HFFc6 (cell line): ENCODE measurements at regions not wholly inside any gene's neighbourhood (a gene's known extent, or its start where the extent isn't known, plus 50 kb on each side); places are given as distances from the start of the nearest gene placed in this dataset.
A peak's percentile ranks its signal among the peaks of the same experiment; 100 is the strongest.
"Not testable (repeated sequence)": the region's sequence is repeated elsewhere in the genome, so short reads cannot be mapped to it uniquely, and the experiment has no call there.

Source experiments
- DNase-seq: peaks from one replicate; pipeline ENCODE4 v3.0.0-alpha.2; 2018
- H3K27ac Mint-ChIP-seq: 2 replicates; pipeline ENCODE4 v1.8.0; 2020; ENCODE audit warnings: mild to moderate bottlenecking, mixed read lengths
- H3K27me3 Mint-ChIP-seq: 2 replicates; pipeline ENCODE4 v1.8.0; 2021; ENCODE audit warnings: mild to moderate bottlenecking, moderate library complexity, mixed read lengths; ENCODE audit not compliant: insufficient read depth
- H3K36me3 Mint-ChIP-seq: 2 replicates; pipeline ENCODE4 v1.8.0; 2021; ENCODE audit warnings: low read depth, mixed read lengths
- H3K4me1 Mint-ChIP-seq: 2 replicates; pipeline ENCODE4 v1.8.0; 2020; ENCODE audit warnings: low read depth, mixed read lengths
- H3K4me3 Mint-ChIP-seq: 2 replicates; pipeline ENCODE4 v1.8.0; 2020; ENCODE audit warnings: mild to moderate bottlenecking, moderate library complexity, mixed read lengths
- H3K9me3 Mint-ChIP-seq: 2 replicates; pipeline ENCODE4 v1.8.0; 2020; ENCODE audit warnings: mild to moderate bottlenecking, mixed read lengths
- CTCF ChIP-seq: fragments of 200-600 bp; sonication (generic); IDR thresholded peaks from 2 replicates; pipeline ENCODE4 v1.5.0; 2021; ENCODE audit warnings: antibody characterized with exemption, mild to moderate bottlenecking

- H3K9me3 Mint-ChIP-seq = peaks cover 5% of the 10 kb centered on the region; the same call in 1 of the 2 replicates
- no peak for DNase-seq
- peaks cover 6% of the 10 kb centered on the region for H3K27me3 Mint-ChIP-seq
- TF ChIP-seq CTCF = no peak
- peak overlapping the region; percentile 98 for H3K27ac Mint-ChIP-seq
- H3K36me3 Mint-ChIP-seq = no peaks in the 10 kb centered on the region
- peaks cover 42% of the 10 kb centered on the region for H3K4me1 Mint-ChIP-seq
- H3K4me3 Mint-ChIP-seq = peak overlapping the region; percentile 85; the same call in 1 of the 2 replicates
Measured at GRCh38 chr14:56004786-56005185, 113.4 kb upstream of the PELI2 start.

- H3K27ac Mint-ChIP-seq = peak overlapping the region; percentile 98
- H3K36me3 Mint-ChIP-seq = no peaks in the 10 kb centered on the region
- no peak for TF ChIP-seq CTCF
- peaks cover 4% of the 10 kb centered on the region for H3K27me3 Mint-ChIP-seq
- H3K9me3 Mint-ChIP-seq = peaks cover 5% of the 10 kb centered on the region; the same call in 1 of the 2 replicates
- peaks cover 42% of the 10 kb centered on the region for H3K4me1 Mint-ChIP-seq
- peak overlapping the region; percentile 85 for H3K4me3 Mint-ChIP-seq
- DNase-seq = peak; percentile 35
Measured at GRCh38 chr14:56005191-56006053, 112.8 kb upstream of the PELI2 start.

DNA sequence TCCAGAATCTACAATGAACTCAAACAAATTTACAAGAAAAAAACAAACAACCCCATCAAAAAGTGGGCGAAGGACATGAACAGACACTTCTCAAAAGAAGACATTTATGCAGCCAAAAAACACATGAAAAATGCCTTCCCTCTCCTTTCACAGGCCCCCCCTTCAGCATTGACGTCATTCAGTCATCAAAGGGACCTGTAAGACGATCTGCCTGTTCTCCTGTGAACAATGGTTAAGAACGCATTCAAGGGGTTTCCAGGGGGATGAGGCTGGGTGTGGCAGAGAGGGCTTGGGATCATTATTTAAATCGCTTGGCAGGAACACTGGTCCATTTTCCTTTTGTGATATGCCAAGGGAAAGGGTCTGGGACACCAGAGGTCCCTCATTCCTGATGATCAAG, 110.7 kb upstream of the PELI2 start:
- peaks cover 35% of the 10 kb centered on the region for H3K4me1 Mint-ChIP-seq
- H3K9me3 Mint-ChIP-seq, H3K27ac Mint-ChIP-seq, H3K4me3 Mint-ChIP-seq, H3K36me3 Mint-ChIP-seq, H3K27me3 Mint-ChIP-seq, DNase-seq: not testable (repeated sequence)

GRCh38 chr14:56008150-56008549, 110.1 kb upstream of the PELI2 start:
- H3K9me3 Mint-ChIP-seq = peaks cover 5% of the 10 kb centered on the region; the same call in 1 of the 2 replicates
- H3K4me1 Mint-ChIP-seq = peaks cover 28% of the 10 kb centered on the region
- H3K27me3 Mint-ChIP-seq = peaks cover 4% of the 10 kb centered on the region; the same call in 1 of the 2 replicates
- H3K27ac Mint-ChIP-seq = no peak overlapping the region
- no peak for DNase-seq
- no peak for TF ChIP-seq CTCF
- no peaks in the 10 kb centered on the region for H3K36me3 Mint-ChIP-seq
- H3K4me3 Mint-ChIP-seq = no peak overlapping the region

- H3K27ac Mint-ChIP-seq, H3K9me3 Mint-ChIP-seq, H3K36me3 Mint-ChIP-seq, DNase-seq, H3K27me3 Mint-ChIP-seq, H3K4me3 Mint-ChIP-seq: not testable (repeated sequence)
- H3K4me1 Mint-ChIP-seq = peaks cover 25% of the 10 kb centered on the region
Measured at GRCh38 chr14:56008661-56009060, 109.5 kb upstream of the PELI2 start.

DNA sequence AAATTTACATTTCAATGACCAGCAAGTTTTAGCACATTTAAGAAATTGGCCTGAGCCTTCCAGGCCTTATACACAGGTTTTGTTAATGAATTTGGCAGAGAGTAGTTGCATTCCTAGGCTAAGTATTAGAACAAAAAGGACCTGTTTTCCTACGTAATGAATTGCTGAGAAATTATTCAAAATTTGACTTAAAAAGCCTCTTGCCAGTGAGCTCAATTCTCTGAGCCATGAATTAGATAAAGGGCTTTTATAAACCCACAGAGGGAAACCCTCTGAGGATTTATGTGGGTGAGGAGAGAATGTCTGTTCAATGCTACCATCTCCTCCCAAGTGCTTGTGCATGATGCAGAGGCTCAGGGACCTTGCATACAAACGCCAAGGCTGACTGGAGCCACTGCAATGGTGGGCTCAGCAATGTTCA, 94.5 kb upstream of the PELI2 start:
- no peaks in the 10 kb centered on the region for H3K4me1 Mint-ChIP-seq

More for the DNA sequence above, 94.5 kb upstream of the PELI2 start:
- no peak overlapping the region for H3K4me3 Mint-ChIP-seq
- H3K27ac Mint-ChIP-seq = no peak overlapping the region
- no peak for TF ChIP-seq CTCF
- no peaks in the 10 kb centered on the region; the same call in 1 of the 2 replicates for H3K9me3 Mint-ChIP-seq
- H3K36me3 Mint-ChIP-seq = no peaks in the 10 kb centered on the region
- H3K27me3 Mint-ChIP-seq = peaks cover 3% of the 10 kb centered on the region; the same call in 1 of the 2 replicates
- no peak for DNase-seq
